A673 (cell line): ENCODE measurements at regions not wholly inside any gene's neighbourhood (a gene's known extent, or its start where the extent isn't known, plus 50 kb on each side); places are given as distances from the start of the nearest gene placed in this dataset.

Experiments used
- EZH2 ChIP-seq: fragments of 200-600 bp; sonication (generic); IDR thresholded peaks from 2 replicates; pipeline ENCODE4 v1.6.1; 2017; ENCODE audit warnings: borderline replicate concordance, low read depth, mild to moderate bottlenecking, mixed read lengths, antibody characterized with exemption, low read length; ENCODE audit not compliant: poor library complexity, severe bottlenecking
- TF ChIP-seq, protein P1 (sequence below): fragments of 300-800, 200-600 bp; sonication (generic); conservative IDR thresholded peaks from 2 replicates; pipeline ENCODE4 v1.5.1; 2017; ENCODE audit warnings: low read depth, mild to moderate bottlenecking, antibody characterized with exemption, low read length, moderate library complexity, mixed read lengths

DNA sequence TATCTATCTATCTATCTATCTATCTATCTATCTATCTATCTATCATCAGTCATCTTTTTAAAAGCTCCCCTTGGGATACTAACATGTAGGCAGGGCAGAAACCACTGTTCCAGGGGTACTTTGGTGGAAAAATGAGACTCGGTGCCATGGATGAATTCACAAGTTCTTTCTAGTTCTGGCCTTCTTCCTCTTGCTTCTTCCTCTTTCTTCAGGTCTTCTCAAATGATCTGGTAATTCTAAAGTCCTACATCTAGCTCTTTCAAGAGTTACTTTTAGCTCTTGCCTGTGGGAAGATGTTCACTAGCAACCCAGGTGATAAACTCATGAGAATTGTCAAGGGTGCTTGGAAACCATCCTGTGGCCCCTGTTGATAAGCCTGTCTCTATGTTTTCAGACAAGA, 168.5 kb upstream of the TBC1D5 start:
- no peak for TF ChIP-seq EZH2
- TF ChIP-seq, protein P1, sequence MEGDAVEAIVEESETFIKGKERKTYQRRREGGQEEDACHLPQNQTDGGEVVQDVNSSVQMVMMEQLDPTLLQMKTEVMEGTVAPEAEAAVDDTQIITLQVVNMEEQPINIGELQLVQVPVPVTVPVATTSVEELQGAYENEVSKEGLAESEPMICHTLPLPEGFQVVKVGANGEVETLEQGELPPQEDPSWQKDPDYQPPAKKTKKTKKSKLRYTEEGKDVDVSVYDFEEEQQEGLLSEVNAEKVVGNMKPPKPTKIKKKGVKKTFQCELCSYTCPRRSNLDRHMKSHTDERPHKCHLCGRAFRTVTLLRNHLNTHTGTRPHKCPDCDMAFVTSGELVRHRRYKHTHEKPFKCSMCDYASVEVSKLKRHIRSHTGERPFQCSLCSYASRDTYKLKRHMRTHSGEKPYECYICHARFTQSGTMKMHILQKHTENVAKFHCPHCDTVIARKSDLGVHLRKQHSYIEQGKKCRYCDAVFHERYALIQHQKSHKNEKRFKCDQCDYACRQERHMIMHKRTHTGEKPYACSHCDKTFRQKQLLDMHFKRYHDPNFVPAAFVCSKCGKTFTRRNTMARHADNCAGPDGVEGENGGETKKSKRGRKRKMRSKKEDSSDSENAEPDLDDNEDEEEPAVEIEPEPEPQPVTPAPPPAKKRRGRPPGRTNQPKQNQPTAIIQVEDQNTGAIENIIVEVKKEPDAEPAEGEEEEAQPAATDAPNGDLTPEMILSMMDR, result no peak
